Putamen (tissue), 1 donor: ENCODE measurements at regions not wholly inside any gene's neighbourhood (a gene's known extent, or its start where the extent isn't known, plus 50 kb on each side); places are given as distances from the start of the nearest gene placed in this dataset.
"Not testable (repeated sequence)": the region's sequence is repeated elsewhere in the genome, so short reads cannot be mapped to it uniquely, and the experiment has no call there.

Source experiments
- DNase-seq: peaks from one replicate; pipeline ENCODE4 v3.0.0-alpha.2; 2016; ENCODE audit warnings: low spot score

- DNase-seq: no peak
These were observed 981.1 kb downstream of the SLC6A15 start for GRCh38 chr12:83931451-83931850.

GRCh38 chr12:83929792-83930191 is 982.8 kb downstream of the SLC6A15 start:
- not testable (repeated sequence) for DNase-seq

- DNase-seq: no peak
These were observed 991.6 kb downstream of the SLC6A15 start for GRCh38 chr12:83920821-83921547.

GRCh38 chr12:83919081-83919480 is 993.5 kb downstream of the SLC6A15 start:
- no peak for DNase-seq

- no peak for DNase-seq
These were observed 1008.4 kb downstream of the SLC6A15 start for GRCh38 chr12:83904175-83904574.

- DNase-seq: no peak
These were observed 1016.2 kb downstream of the SLC6A15 start for GRCh38 chr12:83896416-83896815.

GRCh38 chr12:83893101-83893500 is 1019.5 kb downstream of the SLC6A15 start:
- DNase-seq: no peak

- no peak for DNase-seq
These were observed 1022.9 kb downstream of the SLC6A15 start for GRCh38 chr12:83889745-83890144.

- DNase-seq: no peak
These were observed 1026.1 kb downstream of the SLC6A15 start for GRCh38 chr12:83886479-83886878.

- DNase-seq: not testable (repeated sequence)
These were observed 1041.5 kb downstream of the SLC6A15 start for GRCh38 chr12:83870921-83871599.

GRCh38 chr12:83866477-83866876 is 1046.1 kb downstream of the SLC6A15 start:
- DNase-seq: no peak

- no peak for DNase-seq
These were observed 1047.2 kb downstream of the SLC6A15 start for GRCh38 chr12:83865431-83865830.

- no peak for DNase-seq
These were observed 1048.5 kb downstream of the SLC6A15 start for GRCh38 chr12:83864054-83864453.

- DNase-seq: no peak
These were observed 1053.6 kb downstream of the SLC6A15 start for GRCh38 chr12:83859021-83859420.

GRCh38 chr12:83856803-83857202 is 1055.8 kb downstream of the SLC6A15 start:
- no peak for DNase-seq

GRCh38 chr12:83850531-83850930 is 1062.1 kb downstream of the SLC6A15 start:
- DNase-seq: no peak

GRCh38 chr12:83848702-83849101 is 1063.9 kb downstream of the SLC6A15 start:
- DNase-seq: no peak

- no peak for DNase-seq
These were observed 1069.1 kb downstream of the SLC6A15 start for GRCh38 chr12:83843541-83843940.

- no peak for DNase-seq
These were observed 1071.0 kb downstream of the SLC6A15 start for GRCh38 chr12:83841620-83842019.

GRCh38 chr12:83827860-83828259 is 1084.7 kb downstream of the SLC6A15 start:
- peak; percentile 7 for DNase-seq

GRCh38 chr12:83827193-83827592 is 1085.4 kb downstream of the SLC6A15 start:
- no peak for DNase-seq

GRCh38 chr12:83826112-83826511 is 1086.5 kb downstream of the SLC6A15 start:
- DNase-seq: peak; percentile 20

- peak; percentile 17 for DNase-seq
These were observed 1089.1 kb downstream of the SLC6A15 start for GRCh38 chr12:83823386-83824045.
